OCI-LY1 (cell line): ENCODE measurements at regions not wholly inside any gene's neighbourhood (a gene's known extent, or its start where the extent isn't known, plus 50 kb on each side); places are given as distances from the start of the nearest gene placed in this dataset.

Experiments
- H2AFZ ChIP-seq: fragments of 200-600 bp; sonication (generic), shearing (Covaris generic); 2 replicates; pipeline ENCODE4 v1.6.0; 2014; ENCODE audit warnings: antibody characterized with exemption, mild to moderate bottlenecking, low read length
- H3F3A ChIP-seq: fragments of 200-600 bp; sonication (generic), shearing (Covaris generic); 2 replicates; pipeline ENCODE4 v1.6.0; 2014; ENCODE audit warnings: mild to moderate bottlenecking, antibody characterized with exemption, low read length, moderate library complexity; ENCODE audit not compliant: insufficient read depth
- H3K27ac ChIP-seq: fragments of 200-600 bp; sonication (generic); 2 replicates; pipeline ENCODE4 v1.5.1; 2014; ENCODE audit warnings: low read length, mixed run types, mild to moderate bottlenecking, low read depth; ENCODE audit not compliant: poor library complexity, severe bottlenecking
- H3K27me3 ChIP-seq: fragments of 200-600 bp; sonication (generic); 2 replicates; pipeline ENCODE4 v1.6.0; 2014; ENCODE audit warnings: antibody characterized with exemption, mild to moderate bottlenecking, low read length, moderate library complexity; ENCODE audit not compliant: insufficient read depth
- H3K36me3 ChIP-seq: fragments of 200-600 bp; sonication (generic); 2 replicates; pipeline ENCODE4 v1.6.1; 2014; ENCODE audit warnings: mild to moderate bottlenecking, antibody characterized with exemption, low read length, moderate library complexity, mixed read lengths; ENCODE audit not compliant: insufficient read depth
- H3K4me1 ChIP-seq: fragments of 200-600 bp; sonication (generic); 2 replicates; pipeline ENCODE4 v1.5.1; 2014; ENCODE audit warnings: mild to moderate bottlenecking, low read length, moderate library complexity; ENCODE audit not compliant: insufficient read depth, severe bottlenecking
- H3K4me2 ChIP-seq: fragments of 200-600 bp; sonication (generic), shearing (Covaris generic); 2 replicates; pipeline ENCODE4 v1.6.1; 2014; ENCODE audit warnings: low read length
- H3K4me3 ChIP-seq: fragments of 200-600 bp; sonication (generic); 2 replicates; pipeline ENCODE4 v1.5.1; 2014; ENCODE audit warnings: low read length, low read depth, mild to moderate bottlenecking, mixed read lengths; ENCODE audit not compliant: poor library complexity, severe bottlenecking
- H3K79me2 ChIP-seq: fragments of 200-600 bp; shearing (Covaris generic); 2 replicates; pipeline ENCODE4 v1.6.1; 2016; ENCODE audit warnings: mixed run types, low read length, mixed read lengths; ENCODE audit not compliant: insufficient read depth
- H3K9ac ChIP-seq: fragments of 200-600 bp; sonication (generic), shearing (Covaris generic); 2 replicates; pipeline ENCODE4 v1.6.1; 2014; ENCODE audit warnings: mild to moderate bottlenecking, low read length, mixed read lengths
- H3K9me2 ChIP-seq: fragments of 200-600 bp; sonication (generic), shearing (Covaris generic); 2 replicates; pipeline ENCODE4 v1.6.1; 2014; ENCODE audit warnings: low read depth, mild to moderate bottlenecking, low read length, mixed read lengths
- H3K9me3 ChIP-seq: fragments of 200-600 bp; shearing (Covaris generic); 2 replicates; pipeline ENCODE4 v1.6.1; 2014; ENCODE audit warnings: low read length, mixed read lengths
- H4K20me1 ChIP-seq: fragments of 200-600 bp; sonication (generic), shearing (Covaris generic); 2 replicates; pipeline ENCODE4 v1.6.0; 2016; ENCODE audit warnings: mild to moderate bottlenecking, low read length; ENCODE audit not compliant: insufficient read depth
- EZH2 ChIP-seq: fragments of 200-600 bp; sonication (generic), shearing (Covaris generic); IDR thresholded peaks from 2 replicates; pipeline ENCODE4 v1.8.0; 2017; ENCODE audit warnings: borderline replicate concordance, mixed run types, mild to moderate bottlenecking, antibody characterized with exemption, low read length, moderate library complexity, mixed read lengths
- TF ChIP-seq, protein P1 (sequence below): fragments of 200-600 bp; sonication (generic), shearing (Covaris generic); IDR thresholded peaks from 2 replicates; pipeline ENCODE4 v1.5.1; 2017; ENCODE audit warnings: mild to moderate bottlenecking, antibody characterized with exemption, low read length, moderate library complexity, mixed read lengths

DNA sequence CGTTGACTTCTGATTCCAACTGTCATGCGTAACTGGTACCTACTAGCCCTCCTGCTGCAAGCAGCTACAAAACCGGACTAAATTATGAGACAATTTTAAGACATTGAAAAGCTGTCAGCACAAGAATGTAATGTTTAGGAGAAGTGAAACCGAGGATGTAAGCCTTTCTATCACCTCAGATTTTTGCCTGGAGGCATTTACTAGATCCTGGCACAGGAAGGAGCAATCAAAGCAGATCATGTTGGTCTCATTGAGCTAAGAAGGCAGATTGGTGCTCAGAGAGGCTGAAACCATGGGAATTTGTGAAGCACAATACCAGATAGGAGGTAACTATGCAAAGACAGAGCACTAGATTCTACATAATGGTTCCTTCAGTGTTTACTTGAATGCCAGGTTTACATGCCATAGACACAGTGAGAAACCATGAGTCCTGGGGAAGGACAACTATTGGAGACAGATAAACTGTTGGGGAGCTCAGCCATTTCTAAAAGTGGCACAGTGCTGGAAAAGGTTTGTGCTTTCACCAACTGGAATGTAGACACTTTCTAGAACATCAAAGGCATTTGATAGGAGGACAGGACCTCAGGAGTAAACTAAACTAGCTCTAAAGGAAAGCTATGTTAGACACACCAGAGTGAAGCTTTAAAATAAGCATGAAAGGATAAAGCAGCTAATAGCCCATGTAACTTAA lies 179.4 kb downstream of the LYPLAL1 start:
- no peak overlapping the region for H3K27ac ChIP-seq
- no peaks in the 10 kb centered on the region for H3K4me1 ChIP-seq
- H2AFZ ChIP-seq, result no peak overlapping the region
- no peaks in the 10 kb centered on the region for H3K36me3 ChIP-seq
- H3K4me2 ChIP-seq, result no peak overlapping the region
- no peaks in the 10 kb centered on the region for H4K20me1 ChIP-seq
- no peak overlapping the region for H3K4me3 ChIP-seq
- H3K27me3 ChIP-seq, result no peaks in the 10 kb centered on the region
- no peak overlapping the region for H3K9ac ChIP-seq
- H3F3A ChIP-seq, result no peaks in the 10 kb centered on the region
- H3K9me3 ChIP-seq, result no peaks in the 10 kb centered on the region
- TF ChIP-seq EZH2, result no peak
- TF ChIP-seq, protein P1, sequence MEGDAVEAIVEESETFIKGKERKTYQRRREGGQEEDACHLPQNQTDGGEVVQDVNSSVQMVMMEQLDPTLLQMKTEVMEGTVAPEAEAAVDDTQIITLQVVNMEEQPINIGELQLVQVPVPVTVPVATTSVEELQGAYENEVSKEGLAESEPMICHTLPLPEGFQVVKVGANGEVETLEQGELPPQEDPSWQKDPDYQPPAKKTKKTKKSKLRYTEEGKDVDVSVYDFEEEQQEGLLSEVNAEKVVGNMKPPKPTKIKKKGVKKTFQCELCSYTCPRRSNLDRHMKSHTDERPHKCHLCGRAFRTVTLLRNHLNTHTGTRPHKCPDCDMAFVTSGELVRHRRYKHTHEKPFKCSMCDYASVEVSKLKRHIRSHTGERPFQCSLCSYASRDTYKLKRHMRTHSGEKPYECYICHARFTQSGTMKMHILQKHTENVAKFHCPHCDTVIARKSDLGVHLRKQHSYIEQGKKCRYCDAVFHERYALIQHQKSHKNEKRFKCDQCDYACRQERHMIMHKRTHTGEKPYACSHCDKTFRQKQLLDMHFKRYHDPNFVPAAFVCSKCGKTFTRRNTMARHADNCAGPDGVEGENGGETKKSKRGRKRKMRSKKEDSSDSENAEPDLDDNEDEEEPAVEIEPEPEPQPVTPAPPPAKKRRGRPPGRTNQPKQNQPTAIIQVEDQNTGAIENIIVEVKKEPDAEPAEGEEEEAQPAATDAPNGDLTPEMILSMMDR, result no peak
- no peaks in the 10 kb centered on the region for H3K9me2 ChIP-seq
- no peaks in the 10 kb centered on the region for H3K79me2 ChIP-seq

DNA sequence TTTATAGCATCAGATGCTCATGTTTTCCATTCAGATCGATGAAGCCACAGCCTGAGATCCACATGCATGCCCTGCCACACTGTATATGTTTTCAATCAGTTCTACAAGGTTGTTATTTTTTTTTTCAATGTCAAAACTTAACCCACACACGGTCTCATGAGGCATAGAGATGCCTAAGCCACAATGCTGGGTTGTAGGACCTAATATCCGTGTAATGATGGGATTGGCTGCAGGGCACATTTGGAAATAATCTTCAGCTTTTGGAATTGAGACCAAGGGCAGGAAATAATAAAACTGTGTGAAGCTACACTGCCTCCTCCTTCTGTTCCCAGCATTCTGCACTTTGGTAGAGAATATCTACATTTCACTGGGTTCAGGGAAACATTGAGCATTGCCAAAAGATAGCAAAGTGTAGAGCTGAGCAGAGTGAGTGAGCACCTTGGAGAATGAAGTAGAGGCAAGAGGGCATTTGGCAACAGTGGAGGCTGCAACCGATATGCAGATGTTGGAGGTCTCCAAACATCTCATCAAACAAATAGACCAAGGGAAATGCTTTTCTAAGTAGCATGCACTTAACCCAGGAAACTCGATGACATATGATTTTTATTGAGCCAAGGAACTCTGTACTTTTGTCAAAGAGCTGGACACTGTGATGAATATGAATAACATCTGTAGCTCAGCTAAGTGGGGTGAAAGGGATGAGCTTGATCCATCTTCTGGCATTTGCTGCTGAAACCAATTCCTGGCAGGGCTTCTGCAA lies 176.7 kb downstream of the LYPLAL1 start:
- H3K4me2 ChIP-seq, result no peak overlapping the region
- H3K9me2 ChIP-seq, result no peaks in the 10 kb centered on the region
- H3K36me3 ChIP-seq, result no peaks in the 10 kb centered on the region
- no peaks in the 10 kb centered on the region for H3K4me1 ChIP-seq
- H3K9ac ChIP-seq, result no peak overlapping the region
- no peak overlapping the region for H3K27ac ChIP-seq
- H3K4me3 ChIP-seq, result no peak overlapping the region
- no peaks in the 10 kb centered on the region for H3K79me2 ChIP-seq
- no peak for TF ChIP-seq EZH2
- TF ChIP-seq, protein P1, result no peak
- peaks cover 3% of the 10 kb centered on the region; the same call in 1 of the 2 replicates for H3K9me3 ChIP-seq
- H3K27me3 ChIP-seq, result no peaks in the 10 kb centered on the region
- no peaks in the 10 kb centered on the region for H4K20me1 ChIP-seq
- H3F3A ChIP-seq, result no peaks in the 10 kb centered on the region
- no peak overlapping the region for H2AFZ ChIP-seq

DNA sequence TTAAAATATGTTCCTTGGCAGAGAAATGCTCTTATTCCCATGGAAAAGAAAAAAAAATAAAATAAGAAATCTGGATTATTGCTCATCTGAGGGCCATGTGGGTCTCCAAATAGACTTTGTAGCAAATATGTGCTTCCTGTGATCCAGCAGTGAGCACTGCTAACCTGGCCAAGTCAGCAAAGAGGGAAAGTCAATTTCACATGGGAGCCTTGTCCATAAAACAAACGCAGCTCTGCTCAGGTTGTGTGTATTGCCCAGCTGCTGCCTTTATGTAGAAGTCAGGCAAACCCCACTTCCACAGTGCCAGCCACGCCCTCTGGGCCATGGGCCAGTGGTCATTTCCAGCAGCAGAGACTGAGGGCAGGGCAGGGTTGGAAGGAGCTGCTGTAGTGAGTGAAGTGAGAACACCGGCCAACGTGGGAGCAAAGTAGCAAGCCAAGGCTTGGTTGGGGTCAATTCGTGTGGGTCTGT lies 174.3 kb downstream of the LYPLAL1 start:
- H3F3A ChIP-seq, result no peaks in the 10 kb centered on the region
- no peak for TF ChIP-seq EZH2
- TF ChIP-seq, protein P1, result no peak
- H3K27me3 ChIP-seq, result no peaks in the 10 kb centered on the region
- no peaks in the 10 kb centered on the region for H3K79me2 ChIP-seq
- H2AFZ ChIP-seq, result no peak overlapping the region
- no peaks in the 10 kb centered on the region for H3K4me1 ChIP-seq
- no peak overlapping the region for H3K4me2 ChIP-seq
- no peaks in the 10 kb centered on the region for H4K20me1 ChIP-seq
- H3K9me3 ChIP-seq, result peaks cover 3% of the 10 kb centered on the region; the same call in 1 of the 2 replicates
- H3K9me2 ChIP-seq, result no peaks in the 10 kb centered on the region
- no peak overlapping the region for H3K27ac ChIP-seq
- H3K4me3 ChIP-seq, result no peak overlapping the region
- H3K9ac ChIP-seq, result no peak overlapping the region
- no peaks in the 10 kb centered on the region for H3K36me3 ChIP-seq
